A172 (cell line): ENCODE measurements at regions not wholly inside any gene's neighbourhood (a gene's known extent, or its start where the extent isn't known, plus 50 kb on each side); places are given as distances from the start of the nearest gene placed in this dataset.
"Not testable (repeated sequence)": the region's sequence is repeated elsewhere in the genome, so short reads cannot be mapped to it uniquely, and the experiment has no call there.

Experiments used
- DNase-seq: peaks from one replicate; pipeline ENCODE4 v3.0.0-alpha.2; 2015; ENCODE audit warnings: low spot score

GRCh38 chr6:80547827-80548226 lies 441.4 kb downstream of the BCKDHB start:
- peak; percentile 61 for DNase-seq

- no peak for DNase-seq
Observed at GRCh38 chr6:80544976-80545722, 438.7 kb downstream of the BCKDHB start.

- no peak for DNase-seq
Observed at GRCh38 chr6:80544555-80544954, 438.1 kb downstream of the BCKDHB start.

GRCh38 chr6:80543598-80544222 lies 437.2 kb downstream of the BCKDHB start:
- peak; percentile 65 for DNase-seq

GRCh38 chr6:80543151-80543550 lies 436.7 kb downstream of the BCKDHB start:
- DNase-seq = no peak

- DNase-seq = no peak
Observed at GRCh38 chr6:80541886-80542285, 435.4 kb downstream of the BCKDHB start.

- peak; percentile 85 for DNase-seq
Observed at GRCh38 chr6:80541181-80541580, 434.7 kb downstream of the BCKDHB start.

- DNase-seq = no peak
Observed at GRCh38 chr6:80540700-80541099, 434.2 kb downstream of the BCKDHB start.

- no peak for DNase-seq
Observed at GRCh38 chr6:80537118-80537972, 430.9 kb downstream of the BCKDHB start.

GRCh38 chr6:80535914-80536565 lies 429.6 kb downstream of the BCKDHB start:
- DNase-seq = no peak

GRCh38 chr6:80531681-80532619 lies 425.5 kb downstream of the BCKDHB start:
- DNase-seq = no peak

GRCh38 chr6:80530103-80530502 lies 423.6 kb downstream of the BCKDHB start:
- DNase-seq = no peak

GRCh38 chr6:80528115-80528514 lies 421.6 kb downstream of the BCKDHB start:
- DNase-seq = no peak

GRCh38 chr6:80527552-80528052 lies 421.1 kb downstream of the BCKDHB start:
- no peak for DNase-seq

GRCh38 chr6:80523531-80523997 lies 417.1 kb downstream of the BCKDHB start:
- no peak for DNase-seq

- no peak for DNase-seq
Observed at GRCh38 chr6:80523010-80523409, 416.5 kb downstream of the BCKDHB start.

GRCh38 chr6:80522576-80522975 lies 416.1 kb downstream of the BCKDHB start:
- no peak for DNase-seq

- DNase-seq = no peak
Observed at GRCh38 chr6:80519811-80520594, 413.5 kb downstream of the BCKDHB start.

GRCh38 chr6:80517525-80517924 lies 411.1 kb downstream of the BCKDHB start:
- DNase-seq = no peak

- DNase-seq = not testable (repeated sequence)
Observed at GRCh38 chr6:80510521-80510920, 404.1 kb downstream of the BCKDHB start.
